ENCODE measurements at regions not wholly inside any gene's neighbourhood (a gene's known extent, or its start where the extent isn't known, plus 50 kb on each side); places are given as distances from the start of the nearest gene placed in this dataset.

DNA sequence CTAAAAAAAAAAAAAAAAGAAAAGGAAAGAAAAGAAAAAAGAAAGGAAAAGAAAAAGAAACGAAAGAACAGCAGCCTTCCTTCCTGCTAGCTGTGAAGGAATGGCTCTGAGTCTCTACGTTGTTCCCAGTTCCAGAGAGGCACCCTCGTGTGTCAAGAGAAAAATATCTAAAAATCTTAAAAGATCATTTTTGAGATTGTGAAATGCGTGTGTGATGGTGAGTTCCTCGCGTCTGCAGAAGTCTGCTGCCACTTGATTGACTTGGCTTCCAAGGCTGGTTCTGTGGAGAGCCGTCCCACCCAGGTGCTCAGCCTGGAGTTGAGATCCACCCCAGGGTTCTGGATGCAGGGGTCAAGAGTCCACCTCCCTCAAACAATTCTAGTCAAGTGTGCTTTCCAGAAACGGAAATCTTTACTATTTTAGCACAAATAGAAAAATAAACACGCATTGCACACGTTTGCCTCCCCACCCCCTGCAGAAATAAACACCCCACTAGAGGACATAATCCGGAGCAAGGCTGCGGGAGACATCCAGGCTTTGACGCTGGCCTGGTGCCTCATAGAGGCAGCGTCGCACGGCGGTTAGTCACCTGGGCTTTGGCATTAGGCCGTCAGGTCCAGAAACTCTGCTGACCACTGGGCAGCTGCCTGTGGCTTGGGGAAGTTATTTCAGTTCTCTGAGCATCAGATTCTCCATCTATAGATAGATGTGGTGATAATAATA, 265.4 kb downstream of the FAM43A start:
- TF ChIP-seq, protein P1, sequence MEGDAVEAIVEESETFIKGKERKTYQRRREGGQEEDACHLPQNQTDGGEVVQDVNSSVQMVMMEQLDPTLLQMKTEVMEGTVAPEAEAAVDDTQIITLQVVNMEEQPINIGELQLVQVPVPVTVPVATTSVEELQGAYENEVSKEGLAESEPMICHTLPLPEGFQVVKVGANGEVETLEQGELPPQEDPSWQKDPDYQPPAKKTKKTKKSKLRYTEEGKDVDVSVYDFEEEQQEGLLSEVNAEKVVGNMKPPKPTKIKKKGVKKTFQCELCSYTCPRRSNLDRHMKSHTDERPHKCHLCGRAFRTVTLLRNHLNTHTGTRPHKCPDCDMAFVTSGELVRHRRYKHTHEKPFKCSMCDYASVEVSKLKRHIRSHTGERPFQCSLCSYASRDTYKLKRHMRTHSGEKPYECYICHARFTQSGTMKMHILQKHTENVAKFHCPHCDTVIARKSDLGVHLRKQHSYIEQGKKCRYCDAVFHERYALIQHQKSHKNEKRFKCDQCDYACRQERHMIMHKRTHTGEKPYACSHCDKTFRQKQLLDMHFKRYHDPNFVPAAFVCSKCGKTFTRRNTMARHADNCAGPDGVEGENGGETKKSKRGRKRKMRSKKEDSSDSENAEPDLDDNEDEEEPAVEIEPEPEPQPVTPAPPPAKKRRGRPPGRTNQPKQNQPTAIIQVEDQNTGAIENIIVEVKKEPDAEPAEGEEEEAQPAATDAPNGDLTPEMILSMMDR (conservative IDR thresholded peaks at IDR 0.05; ENCODE audit: low read depth, low read length): no peak
- no peak for TF ChIP-seq EZH2 (IDR thresholded peaks at IDR 0.05; ENCODE audit: borderline replicate concordance, low read depth, low read length, poor library complexity, severe bottlenecking)
